NT2/D1 (cell line): ENCODE measurements at regions not wholly inside any gene's neighbourhood (a gene's known extent, or its start where the extent isn't known, plus 50 kb on each side); places are given as distances from the start of the nearest gene placed in this dataset.

Experiments used
- SUZ12 ChIP-seq: IDR thresholded peaks from 2 replicates; pipeline ENCODE4 v1.6.1; 2011; ENCODE audit not compliant: insufficient read length, insufficient read depth; ENCODE audit errors: extremely low read depth
- YY1 ChIP-seq: IDR thresholded peaks from 2 replicates; pipeline ENCODE4 v1.6.1; 2011; ENCODE audit not compliant: insufficient read length, insufficient read depth
- ZNF274 ChIP-seq: IDR thresholded peaks from 2 replicates; pipeline ENCODE4 v1.6.1; 2011; ENCODE audit warnings: mild to moderate bottlenecking, low read depth, low read length

GRCh38 chr3:65128346-65128745, 440.5 kb upstream of the ADAMTS9 start:
- TF ChIP-seq YY1 (no peak), ZNF274 (no peak), SUZ12 (no peak)
